ENCODE measurements at regions not wholly inside any gene's neighbourhood (a gene's known extent, or its start where the extent isn't known, plus 50 kb on each side); places are given as distances from the start of the nearest gene placed in this dataset.

GRCh38 chr4:96317891-96318290 is 478.0 kb downstream of the PDHA2 start:
- no peaks in the 10 kb centered on the region for H3K27me3 ChIP-seq
- H3K9me3 ChIP-seq = no peaks in the 10 kb centered on the region
- no peaks in the 10 kb centered on the region for H3K36me3 ChIP-seq
- peak overlapping the region in 1 of 12 donors; percentile 9 for H3K4me3 ChIP-seq
- H3K4me1 ChIP-seq = peaks cover 0 to 3% (median 0%) of the 10 kb centered on the region in 12 donors
- H3K27ac ChIP-seq = no peak overlapping the region
- no peak for TF ChIP-seq POLR2A (IDR thresholded peaks at IDR 0.05)
- TF ChIP-seq CTCF (IDR thresholded peaks at IDR 0.05) = no peak
- ATAC-seq (peak in 1 of 4 donors; percentile 49), DNase-seq (peak in 1 of 5 donors; percentile 22)
- WGBS, 4 donors = 39 to 47% (median 44%) methylated on average over 6 of the region's 6 CpGs
- intact Hi-C loops (cut with DNase I) = no loop called here

GRCh38 chr4:96326846-96327245 is 487.0 kb downstream of the PDHA2 start:
- ATAC-seq (no peak), DNase-seq (no peak)
- Histone ChIP-seq H3K27ac (no peak overlapping the region), H3K4me1 (no peaks in the 10 kb centered on the region), H3K9me3 (peaks cover 0 to 4% (median 0%) of the 10 kb centered on the region in 12 donors), H3K4me3 (no peak overlapping the region), H3K36me3 (no peaks in the 10 kb centered on the region), H3K27me3 (no peaks in the 10 kb centered on the region)
- TF ChIP-seq POLR2A (IDR thresholded peaks at IDR 0.05) = no peak
- no peak for TF ChIP-seq CTCF (IDR thresholded peaks at IDR 0.05)
- 89 to 100% (median 93%) methylated on average over 1 of the region's 1 CpG for WGBS, 4 donors
- intact Hi-C loops (cut with DNase I) = no loop called here

- ATAC-seq = no peak
- no peaks in the 10 kb centered on the region for H3K4me1 ChIP-seq
- intact Hi-C loops (cut with DNase I) = no loop called here
These were observed 502.3 kb downstream of the PDHA2 start for GRCh38 chr4:96342196-96342595.

GRCh38 chr4:96342790-96343455 is 503.0 kb downstream of the PDHA2 start:
- intact Hi-C loops (cut with DNase I) = no loop called here

More at GRCh38 chr4:96342196-96342595, 502.3 kb downstream of the PDHA2 start:
- Histone ChIP-seq H3K4me3 (no peak overlapping the region), H3K36me3 (no peaks in the 10 kb centered on the region), H3K9me3 (peaks cover 0 to 9% (median 0%) of the 10 kb centered on the region in 12 donors), H3K27me3 (no peaks in the 10 kb centered on the region), H3K27ac (no peak overlapping the region)
- no peak for TF ChIP-seq POLR2A (IDR thresholded peaks at IDR 0.05)
- TF ChIP-seq CTCF (IDR thresholded peaks at IDR 0.05) = no peak
- WGBS, 4 donors = 81 to 92% (median 84%) methylated on average over 1 of the region's 1 CpG
- no peak for DNase-seq

More at GRCh38 chr4:96342790-96343455, 503.0 kb downstream of the PDHA2 start:
- Histone ChIP-seq H3K27ac (no peak overlapping the region), H3K9me3 (peaks cover 0 to 9% (median 0%) of the 10 kb centered on the region in 12 donors), H3K27me3 (no peaks in the 10 kb centered on the region), H3K36me3 (no peaks in the 10 kb centered on the region), H3K4me1 (no peaks in the 10 kb centered on the region), H3K4me3 (no peak overlapping the region)
- DNase-seq (no peak), ATAC-seq (no peak)
- WGBS, 4 donors = 74 to 79% (median 78%) methylated on average over 2 of the region's 2 CpGs
- TF ChIP-seq POLR2A (IDR thresholded peaks at IDR 0.05) = no peak
- no peak for TF ChIP-seq CTCF (IDR thresholded peaks at IDR 0.05)
